Mesodermal cell (in vitro differentiated cells): ENCODE measurements at regions not wholly inside any gene's neighbourhood (a gene's known extent, or its start where the extent isn't known, plus 50 kb on each side); places are given as distances from the start of the nearest gene placed in this dataset.
"Not testable (repeated sequence)": the region's sequence is repeated elsewhere in the genome, so short reads cannot be mapped to it uniquely, and the experiment has no call there.

Source experiments
- H3K27ac ChIP-seq: 2 replicates; pipeline ENCODE4 v1.7.0; 2013; ENCODE audit warnings: mild to moderate bottlenecking, low read depth, low read length, moderate library complexity; ENCODE audit not compliant: severe bottlenecking
- H3K36me3 ChIP-seq: 2 replicates; pipeline ENCODE4 v1.7.1; 2013; ENCODE audit warnings: mild to moderate bottlenecking, low read length, moderate library complexity; ENCODE audit not compliant: control insufficient read depth, insufficient read depth
- H3K4me1 ChIP-seq: one replicate; pipeline ENCODE4 v1.7.1; 2013; ENCODE audit warnings: mild to moderate bottlenecking, low read length; ENCODE audit not compliant: insufficient read depth, control insufficient read depth, poor library complexity, severe bottlenecking
- H3K4me3 ChIP-seq: 2 replicates; pipeline ENCODE4 v1.7.0; 2013; ENCODE audit warnings: low read length, control low read depth, mild to moderate bottlenecking; ENCODE audit not compliant: insufficient read depth, poor library complexity, severe bottlenecking; ENCODE audit errors: extremely low read depth
- H3K9me3 ChIP-seq: 2 replicates; pipeline ENCODE4 v1.7.1; 2013; ENCODE audit warnings: mild to moderate bottlenecking, low read length, moderate library complexity; ENCODE audit not compliant: control insufficient read depth
- WGBS, 2 experiments: methylation state at CpG; one replicate each; pipeline ENCODE4 v1.1.5; 2013; ENCODE audit warnings: missing lambda C conversion rate in 2 of 2; ENCODE audit not compliant: insufficient coverage in 2 of 2; 5-methylcytosine and 5-hydroxymethylcytosine counted together

GRCh38 chr4:13797061-13797460, 169.5 kb upstream of the BOD1L1 start:
- Histone ChIP-seq H3K4me3 (no peak overlapping the region), H3K36me3 (no peaks in the 10 kb centered on the region), H3K27ac (no peak overlapping the region), H3K4me1 (peaks cover 3% of the 10 kb centered on the region), H3K9me3 (no peaks in the 10 kb centered on the region)
- 95 to 96% methylated on average over 4 to 5 of the region's 7 CpGs for WGBS, 2 experiments

GRCh38 chr4:13815231-13815630, 187.7 kb upstream of the BOD1L1 start:
- 90% methylated on average over 2 of the region's 3 CpGs; no CpG with 5 or more reads in 1 of the 2 experiments for WGBS, 2 experiments
- H3K27ac ChIP-seq, result no peak overlapping the region
- no peak overlapping the region for H3K4me3 ChIP-seq
- no peaks in the 10 kb centered on the region for H3K4me1 ChIP-seq
- no peaks in the 10 kb centered on the region for H3K36me3 ChIP-seq
- no peaks in the 10 kb centered on the region for H3K9me3 ChIP-seq

- H3K36me3 ChIP-seq, result no peaks in the 10 kb centered on the region
- no peaks in the 10 kb centered on the region for H3K4me1 ChIP-seq
- H3K9me3 ChIP-seq, result no peaks in the 10 kb centered on the region
- H3K27ac ChIP-seq, result no peak overlapping the region
- H3K4me3 ChIP-seq, result no peak overlapping the region
Measured at GRCh38 chr4:13816472-13816871, 188.9 kb upstream of the BOD1L1 start.

- no peaks in the 10 kb centered on the region for H3K4me1 ChIP-seq
- 66 to 75% methylated on average over 5 of the region's 5 CpGs for WGBS, 2 experiments
- H3K27ac ChIP-seq, result no peak overlapping the region
- H3K4me3 ChIP-seq, result no peak overlapping the region
- no peaks in the 10 kb centered on the region for H3K36me3 ChIP-seq
- peaks cover 18% of the 10 kb centered on the region for H3K9me3 ChIP-seq
Measured at GRCh38 chr4:13821522-13821921, 194.0 kb upstream of the BOD1L1 start.

- peaks cover 18% of the 10 kb centered on the region for H3K9me3 ChIP-seq
- H3K36me3 ChIP-seq, H3K27ac ChIP-seq, H3K4me3 ChIP-seq, H3K4me1 ChIP-seq: not testable (repeated sequence)
Measured at GRCh38 chr4:13825822-13826221, 198.3 kb upstream of the BOD1L1 start.

GRCh38 chr4:13829457-13829856, 201.9 kb upstream of the BOD1L1 start:
- 100% methylated on average over 1 of the region's 3 CpGs; no CpG with 5 or more reads in 1 of the 2 experiments for WGBS, 2 experiments
- Histone ChIP-seq H3K4me1 (no peaks in the 10 kb centered on the region), H3K36me3 (no peaks in the 10 kb centered on the region), H3K4me3 (no peak overlapping the region), H3K27ac (no peak overlapping the region), H3K9me3 (peaks cover 4% of the 10 kb centered on the region)

GRCh38 chr4:13830449-13830848, 202.9 kb upstream of the BOD1L1 start:
- Histone ChIP-seq H3K36me3 (no peaks in the 10 kb centered on the region), H3K4me3 (no peak overlapping the region), H3K9me3 (no peaks in the 10 kb centered on the region), H3K27ac (no peak overlapping the region), H3K4me1 (no peaks in the 10 kb centered on the region)
- WGBS, 2 experiments, result 96% methylated on average over 4 of the region's 5 CpGs; no CpG with 5 or more reads in 1 of the 2 experiments

- 92 to 98% methylated on average over 3 to 4 of the region's 4 CpGs for WGBS, 2 experiments
- no peaks in the 10 kb centered on the region for H3K4me1 ChIP-seq
Measured at GRCh38 chr4:13833171-13833804, 205.8 kb upstream of the BOD1L1 start.

GRCh38 chr4:13836946-13837912, 209.7 kb upstream of the BOD1L1 start:
- Histone ChIP-seq H3K27ac (no peak overlapping the region), H3K4me3 (no peak overlapping the region), H3K4me1 (no peaks in the 10 kb centered on the region), H3K9me3 (no peaks in the 10 kb centered on the region), H3K36me3 (no peaks in the 10 kb centered on the region)
- WGBS, 2 experiments, result 42 to 76% methylated on average over 2 to 3 of the region's 6 CpGs

More at GRCh38 chr4:13833171-13833804, 205.8 kb upstream of the BOD1L1 start:
- H3K4me3 ChIP-seq, result no peak overlapping the region
- H3K36me3 ChIP-seq, result no peaks in the 10 kb centered on the region
- no peaks in the 10 kb centered on the region for H3K9me3 ChIP-seq
- H3K27ac ChIP-seq, result no peak overlapping the region

GRCh38 chr4:13840502-13841190, 213.1 kb upstream of the BOD1L1 start:
- H3K4me3 ChIP-seq, result no peak overlapping the region
- H3K36me3 ChIP-seq, result no peaks in the 10 kb centered on the region
- H3K4me1 ChIP-seq, result no peaks in the 10 kb centered on the region
- no peaks in the 10 kb centered on the region for H3K9me3 ChIP-seq
- 85 to 87% methylated on average over 10 of the region's 12 CpGs for WGBS, 2 experiments
- H3K27ac ChIP-seq, result no peak overlapping the region
